OCI-LY7 (cell line): ENCODE measurements at regions not wholly inside any gene's neighbourhood (a gene's known extent, or its start where the extent isn't known, plus 50 kb on each side); places are given as distances from the start of the nearest gene placed in this dataset.

Experiments used
- CTCF ChIP-seq: fragments of 200-600 bp; sonication (generic); conservative IDR thresholded peaks from 2 replicates; pipeline ENCODE4 v1.5.1; 2014; ENCODE audit warnings: mild to moderate bottlenecking, antibody characterized with exemption, low read length, moderate library complexity, mixed read lengths
- EZH2phosphoT487 ChIP-seq: fragments of 200-600 bp; sonication (generic); IDR thresholded peaks from 2 replicates; pipeline ENCODE4 v1.6.1; 2018; ENCODE audit warnings: low read depth, borderline replicate concordance, mild to moderate bottlenecking, mixed run types, antibody characterized with exemption, low read length, moderate library complexity, mixed read lengths

GRCh38 chr9:97786341-97786740 lies 66.7 kb upstream of the FOXE1 start:
- TF ChIP-seq CTCF = no peak
- TF ChIP-seq EZH2phosphoT487 = no peak
